Activated CD4-positive, alpha-beta T cell treated with anti-CD3 and anti-CD28 coated beads, Interleukin-2, amount 10 ng/mL, durations not matched to agents 24 days and 14 days (primary cell): ENCODE measurements at regions not wholly inside any gene's neighbourhood (a gene's known extent, or its start where the extent isn't known, plus 50 kb on each side); places are given as distances from the start of the nearest gene placed in this dataset.

Experiments
- DNase-seq: peaks from one replicate; pipeline ENCODE4 v3.0.0; 2022
- H3K27ac Mint-ChIP-seq: one replicate; pipeline ENCODE4 v1.8.0; 2022; ENCODE audit warnings: mild to moderate bottlenecking, mixed read lengths
- H3K27me3 Mint-ChIP-seq: one replicate; pipeline ENCODE4 v1.8.0; 2022; ENCODE audit warnings: mixed read lengths
- H3K36me3 Mint-ChIP-seq: one replicate; pipeline ENCODE4 v1.8.0; 2022; ENCODE audit warnings: low read depth, mild to moderate bottlenecking, mixed read lengths
- H3K4me1 Mint-ChIP-seq: one replicate; pipeline ENCODE4 v1.8.0; 2021; ENCODE audit warnings: mixed read lengths
- H3K4me3 Mint-ChIP-seq: one replicate; pipeline ENCODE4 v1.8.0; 2022; ENCODE audit warnings: mild to moderate bottlenecking, moderate library complexity, mixed read lengths
- H3K9me3 Mint-ChIP-seq: one replicate; pipeline ENCODE4 v1.8.0; 2021; ENCODE audit warnings: mixed read lengths
- intact Hi-C: fragments of 100-400 bp; cut with micrococcal nuclease; formaldehyde crosslinking; loops from one replicate; pipeline ENCODE4 v1.15.1; 2023

DNA sequence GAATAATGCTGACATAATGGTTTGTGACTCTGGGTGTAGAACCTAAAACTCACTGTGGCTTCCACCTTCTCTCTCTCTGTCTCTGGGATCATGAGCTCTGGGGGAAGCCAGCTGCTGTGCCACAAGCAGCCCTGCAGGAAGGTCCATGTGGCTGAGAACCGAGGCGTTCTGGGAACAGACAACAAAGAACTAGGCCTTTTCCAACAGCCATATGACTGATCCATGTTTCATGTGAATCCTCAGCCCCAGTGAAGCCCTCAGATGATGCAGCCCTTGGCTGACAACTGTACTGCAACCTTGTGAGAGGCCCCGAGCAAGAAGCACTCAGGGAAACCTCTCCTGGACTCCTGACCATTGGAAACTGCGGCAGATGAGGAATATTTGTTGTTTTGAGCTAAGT is 56.6 kb downstream of the HLA-G start:
- DNase-seq: no peak
- Mint-ChIP-seq H3K27me3 (peaks cover 18% of the 10 kb centered on the region), H3K36me3 (peaks cover 15% of the 10 kb centered on the region), H3K4me3 (no peak overlapping the region), H3K27ac (no peak overlapping the region), H3K9me3 (peaks cover 12% of the 10 kb centered on the region), H3K4me1 (peaks cover 13% of the 10 kb centered on the region)
- intact Hi-C loops: no loop called here

DNA sequence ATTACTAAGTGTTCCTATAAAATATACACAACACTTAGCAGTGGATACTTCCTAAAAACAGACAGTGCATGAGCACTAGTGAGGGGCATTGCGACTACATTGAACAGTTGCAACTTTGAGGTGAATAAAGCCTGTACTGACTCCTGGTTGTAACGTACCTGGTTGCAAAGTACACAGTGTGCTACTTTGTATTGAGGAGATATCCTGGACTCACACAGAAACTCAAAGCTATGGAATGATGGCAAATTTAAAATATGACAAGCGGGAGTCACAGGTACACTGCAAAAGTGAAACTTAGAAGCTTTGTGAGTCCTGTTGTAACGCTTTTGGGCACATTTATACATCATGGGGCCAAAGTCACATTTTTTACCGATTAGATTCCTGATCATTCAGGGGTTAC is 55.6 kb upstream of the HLA-A start:
- Mint-ChIP-seq H3K4me3 (peak overlapping the region; percentile 52), H3K4me1 (peaks cover 15% of the 10 kb centered on the region), H3K36me3 (peaks cover 15% of the 10 kb centered on the region), H3K27me3 (peaks cover 19% of the 10 kb centered on the region), H3K9me3 (peaks cover 12% of the 10 kb centered on the region), H3K27ac (peak overlapping the region; percentile 16)
- intact Hi-C loops: loop anchor here (5.0 kb wide), 1 partner anchor 56 kb away; the partner anchor contains the start of gene HLA-A
- DNase-seq: no peak

DNA sequence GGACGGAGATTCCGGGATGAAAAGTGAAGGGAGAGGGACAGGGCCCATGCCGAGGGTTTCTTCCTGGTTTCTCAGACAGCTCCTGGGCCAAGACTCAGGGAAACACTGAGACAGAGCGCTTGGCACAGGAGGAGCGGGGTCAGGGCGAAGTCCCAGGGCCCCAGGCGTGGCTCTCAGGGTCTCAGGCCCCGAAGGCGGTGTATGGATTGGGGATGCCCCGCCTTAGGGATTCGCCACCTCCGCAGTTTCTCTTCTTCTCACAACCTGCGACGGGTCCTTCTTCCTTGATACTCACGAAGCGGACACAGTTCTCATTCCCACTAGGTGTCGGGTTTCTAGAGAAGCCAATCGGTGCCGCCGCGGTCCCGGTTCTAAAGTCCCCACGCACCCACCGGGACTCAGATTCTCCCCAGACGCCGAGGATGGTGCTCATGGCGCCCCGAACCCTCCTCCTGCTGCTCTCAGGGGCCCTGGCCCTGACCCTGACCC is 55.0 kb upstream of the HLA-A start:
- peaks cover 23% of the 10 kb centered on the region for H3K27me3 Mint-ChIP-seq
- peak; percentile 83 for DNase-seq
- peaks cover 15% of the 10 kb centered on the region for H3K4me1 Mint-ChIP-seq
- intact Hi-C loops: loop anchor here (5.0 kb wide), 1 partner anchor 55 kb away; the partner anchor contains the start of gene HLA-A
- peak overlapping the region; percentile 92 for H3K4me3 Mint-ChIP-seq
- peaks cover 12% of the 10 kb centered on the region for H3K9me3 Mint-ChIP-seq
- peaks cover 15% of the 10 kb centered on the region for H3K36me3 Mint-ChIP-seq
- H3K27ac Mint-ChIP-seq: peak overlapping the region; percentile 89

DNA sequence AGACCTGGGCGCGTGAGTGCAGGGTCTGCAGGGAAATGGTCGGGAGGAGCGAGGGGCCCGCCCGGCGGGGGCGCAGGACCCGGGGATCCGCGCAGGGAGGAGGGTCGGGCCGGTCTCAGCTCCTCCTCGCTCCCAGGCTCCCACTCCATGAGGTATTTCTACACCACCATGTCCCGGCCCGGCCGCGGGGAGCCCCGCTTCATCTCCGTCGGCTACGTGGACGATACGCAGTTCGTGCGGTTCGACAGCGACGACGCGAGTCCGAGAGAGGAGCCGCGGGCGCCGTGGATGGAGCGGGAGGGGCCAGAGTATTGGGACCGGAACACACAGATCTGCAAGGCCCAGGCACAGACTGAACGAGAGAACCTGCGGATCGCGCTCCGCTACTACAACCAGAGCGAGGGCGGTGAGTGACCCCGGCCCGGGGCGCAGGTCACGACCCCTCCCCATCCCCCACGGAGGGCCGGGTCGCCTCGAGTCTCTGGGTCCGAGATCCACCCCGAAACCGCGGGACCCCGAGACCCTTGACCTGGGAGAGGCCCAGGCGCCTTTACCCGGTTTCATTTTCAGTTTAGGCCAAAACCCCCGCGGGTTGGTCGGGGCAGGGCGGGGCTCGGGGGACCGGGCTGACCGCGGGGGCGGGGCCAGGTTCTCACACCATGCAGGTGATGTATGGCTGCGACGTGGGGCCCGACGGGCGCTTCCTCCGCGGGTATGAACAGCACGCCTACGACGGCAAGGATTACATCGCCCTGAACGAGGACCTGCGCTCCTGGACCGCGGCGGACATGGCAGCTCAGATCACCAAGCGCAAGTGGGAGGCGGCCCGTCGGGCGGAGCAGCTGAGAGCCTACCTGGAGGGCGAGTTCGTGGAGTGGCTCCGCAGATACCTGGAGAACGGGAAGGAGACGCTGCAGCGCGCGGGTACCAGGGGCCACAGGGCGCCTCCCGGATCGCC is 54.2 kb upstream of the HLA-A start:
- peaks cover 25% of the 10 kb centered on the region for H3K27me3 Mint-ChIP-seq
- peaks cover 7% of the 10 kb centered on the region for H3K9me3 Mint-ChIP-seq
- H3K36me3 Mint-ChIP-seq: peaks cover 16% of the 10 kb centered on the region
- peaks cover 15% of the 10 kb centered on the region for H3K4me1 Mint-ChIP-seq
- H3K4me3 Mint-ChIP-seq: peak overlapping the region; percentile 92
- peak; percentile 95 for DNase-seq
- intact Hi-C loops: loop anchor here (2.0 to 5.0 kb wide), 2 partner anchors 39 to 54 kb away; partner anchors contain the start of gene HLA-A
- H3K27ac Mint-ChIP-seq: peak overlapping the region; percentile 89
